ENCODE measurements at regions not wholly inside any gene's neighbourhood (a gene's known extent, or its start where the extent isn't known, plus 50 kb on each side); places are given as distances from the start of the nearest gene placed in this dataset.
A peak's percentile ranks its signal among the peaks of the same experiment; 100 is the strongest.

DNA sequence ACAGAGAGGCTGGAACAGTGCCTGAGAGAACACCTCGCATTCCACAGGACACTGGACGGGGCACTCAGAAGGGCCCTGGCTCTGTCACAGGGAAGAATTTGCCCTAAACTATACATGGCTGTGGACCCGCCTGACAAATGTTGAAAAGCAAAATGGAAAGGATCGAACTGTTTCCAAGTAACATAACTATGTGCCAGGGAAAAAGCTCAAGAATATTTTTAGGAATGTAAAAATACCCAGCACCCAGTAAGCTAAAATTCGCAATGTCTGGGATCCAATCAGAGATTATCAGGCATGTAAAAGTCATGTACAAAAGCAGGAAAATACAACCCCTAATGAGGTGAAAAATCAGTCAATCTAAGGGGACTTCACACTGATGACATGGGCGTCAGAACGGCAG, 215.9 kb downstream of the TTLL2 start:
- Histone ChIP-seq H3K9ac (ENCODE audit: low read depth in 1 of 2, low read length in 2 of 2) (no peak overlapping the region), H3K36me3 (ENCODE audit: control insufficient read depth in 2 of 2, insufficient read depth in 2 of 2, low read length in 2 of 2) (no peaks in the 10 kb centered on the region), H3K4me1 (ENCODE audit: control insufficient read depth in 2 of 2, insufficient read depth in 2 of 2, low read length in 2 of 2) (no peaks in the 10 kb centered on the region), H3K27me3 (ENCODE audit: control insufficient read depth in 2 of 2, insufficient read depth in 2 of 2, low read length in 2 of 2) (no peaks in the 10 kb centered on the region), H3K27ac (ENCODE audit: low read depth in 2 of 2, low read length in 2 of 2) (no peak overlapping the region), H3K4me3 (ENCODE audit: low read length in 2 of 2) (no peak overlapping the region), H3K9me3 (ENCODE audit: control insufficient read depth in 2 of 2, low read length in 2 of 2) (no peaks in the 10 kb centered on the region)

DNA sequence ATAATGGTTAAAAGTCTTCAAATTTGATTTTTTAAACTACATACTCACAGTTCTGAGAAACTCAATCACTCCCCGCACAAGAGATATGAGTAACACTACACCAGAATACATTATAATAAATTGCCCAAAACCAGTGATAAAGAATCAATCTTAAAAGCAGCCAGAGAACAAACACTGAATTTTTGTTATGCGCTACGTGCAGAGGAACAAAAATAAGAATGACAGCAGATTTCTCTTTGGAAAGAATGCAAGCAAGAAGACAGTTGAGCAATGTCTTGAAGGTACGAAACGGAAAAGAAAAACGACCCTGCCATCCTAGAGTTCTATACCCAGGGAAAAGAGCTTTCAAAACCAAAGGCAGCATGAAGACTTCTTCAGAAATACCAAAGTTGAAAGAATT, 216.7 kb downstream of the TTLL2 start:
- no peak overlapping the region for H3K27ac ChIP-seq (ENCODE audit: low read depth in 2 of 2, low read length in 2 of 2)

DNA sequence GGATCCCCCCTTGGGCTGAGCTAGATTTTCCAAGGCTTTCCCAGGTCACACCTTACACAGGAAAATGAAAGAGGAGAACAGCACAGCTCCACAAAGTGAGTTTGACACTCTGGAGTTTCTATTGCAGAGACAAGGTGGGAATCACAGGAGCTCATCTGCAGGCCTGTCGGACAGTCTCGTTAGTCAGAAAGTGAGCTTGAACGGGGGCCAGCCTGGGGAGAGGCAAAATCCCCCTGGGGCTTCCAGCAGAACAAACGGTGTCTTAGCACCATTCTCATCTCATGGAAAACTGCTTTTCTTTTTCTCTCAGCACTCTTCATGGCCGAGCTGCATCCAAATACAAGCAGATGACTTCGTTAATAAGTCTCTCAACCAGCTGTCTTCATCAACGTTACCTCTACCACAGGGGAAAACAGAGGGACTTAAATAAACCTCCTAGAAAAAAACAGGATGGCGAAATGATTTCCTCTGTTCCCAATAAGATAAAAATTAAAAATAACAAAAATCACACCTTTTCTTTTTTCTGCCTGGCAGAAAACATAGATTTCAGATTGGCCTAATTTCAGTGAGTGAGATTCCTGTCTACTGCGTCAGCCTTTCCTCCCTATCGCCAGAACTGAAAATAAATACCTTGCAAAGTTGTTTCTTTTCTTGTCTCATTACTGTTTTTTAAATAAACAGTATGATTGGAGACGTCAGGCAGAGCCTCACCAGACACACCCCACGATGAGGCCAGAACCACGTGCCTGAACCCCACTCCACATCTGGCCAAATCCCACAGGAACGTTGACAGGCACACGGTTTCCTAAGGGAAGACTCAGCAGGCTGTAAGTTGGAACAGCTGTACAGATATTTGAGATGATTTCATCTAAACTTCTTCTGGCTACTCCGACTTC, 219.0 kb downstream of the TTLL2 start:
- no peak overlapping the region for H3K9ac ChIP-seq (ENCODE audit: low read depth in 1 of 2, low read length in 2 of 2)
- H3K9me3 ChIP-seq (ENCODE audit: control insufficient read depth in 2 of 2, low read length in 2 of 2), result no peaks in the 10 kb centered on the region
- no peaks in the 10 kb centered on the region for H3K36me3 ChIP-seq (ENCODE audit: control insufficient read depth in 2 of 2, insufficient read depth in 2 of 2, low read length in 2 of 2)
- no peaks in the 10 kb centered on the region for H3K4me1 ChIP-seq (ENCODE audit: control insufficient read depth in 2 of 2, insufficient read depth in 2 of 2, low read length in 2 of 2)
- H3K4me3 ChIP-seq (ENCODE audit: low read length in 2 of 2), result no peak overlapping the region
- H3K27ac ChIP-seq (ENCODE audit: low read depth in 2 of 2, low read length in 2 of 2), result no peak overlapping the region
- H3K27me3 ChIP-seq (ENCODE audit: control insufficient read depth in 2 of 2, insufficient read depth in 2 of 2, low read length in 2 of 2), result no peaks in the 10 kb centered on the region

More for the DNA sequence above, 216.7 kb downstream of the TTLL2 start:
- Histone ChIP-seq H3K36me3 (ENCODE audit: control insufficient read depth in 2 of 2, insufficient read depth in 2 of 2, low read length in 2 of 2) (no peaks in the 10 kb centered on the region), H3K9ac (ENCODE audit: low read depth in 1 of 2, low read length in 2 of 2) (no peak overlapping the region), H3K27me3 (ENCODE audit: control insufficient read depth in 2 of 2, insufficient read depth in 2 of 2, low read length in 2 of 2) (no peaks in the 10 kb centered on the region), H3K4me1 (ENCODE audit: control insufficient read depth in 2 of 2, insufficient read depth in 2 of 2, low read length in 2 of 2) (no peaks in the 10 kb centered on the region), H3K9me3 (ENCODE audit: control insufficient read depth in 2 of 2, low read length in 2 of 2) (no peaks in the 10 kb centered on the region), H3K4me3 (ENCODE audit: low read length in 2 of 2) (no peak overlapping the region)

DNA sequence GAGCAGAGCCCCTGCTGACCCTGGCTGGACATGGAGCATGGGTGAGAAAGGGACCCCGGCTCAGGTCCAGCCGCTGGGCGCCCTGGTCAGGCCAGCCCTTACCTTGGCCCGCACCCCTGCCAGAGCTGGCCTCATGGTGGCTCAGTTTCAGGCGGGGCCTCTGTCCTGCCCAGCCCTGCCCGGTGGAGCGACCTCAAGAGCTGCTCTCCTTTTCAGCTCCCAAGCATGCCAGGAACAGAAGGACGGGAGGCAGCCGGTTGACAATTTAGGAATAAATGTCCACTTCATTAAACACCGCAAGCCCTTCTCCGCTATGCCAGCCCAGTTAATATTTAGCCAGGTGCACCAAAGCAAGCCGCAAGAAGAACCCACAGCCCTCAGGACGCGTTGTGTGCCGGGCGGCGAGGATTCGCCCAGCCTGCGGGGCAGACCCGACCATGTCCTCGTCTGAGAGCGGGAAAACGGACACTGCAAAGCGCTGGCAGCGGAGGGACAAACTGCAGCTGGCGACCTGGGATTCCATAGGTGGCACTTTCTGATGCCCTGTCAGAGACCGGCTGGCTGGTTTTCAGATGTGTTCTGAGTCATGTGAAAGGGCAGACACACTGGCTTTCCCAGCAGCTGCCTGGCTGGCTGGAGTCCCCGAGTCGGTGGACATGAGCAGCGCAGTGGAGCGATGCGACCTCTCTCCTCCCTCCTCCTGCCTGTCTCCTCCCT, 221.9 kb downstream of the TTLL2 start:
- H3K27me3 ChIP-seq (ENCODE audit: control insufficient read depth in 2 of 2, insufficient read depth in 2 of 2, low read length in 2 of 2), result no peaks in the 10 kb centered on the region
- H3K4me1 ChIP-seq (ENCODE audit: control insufficient read depth in 2 of 2, insufficient read depth in 2 of 2, low read length in 2 of 2), result peaks cover 3 to 6% of the 10 kb centered on the region in 2 donors
- no peaks in the 10 kb centered on the region for H3K36me3 ChIP-seq (ENCODE audit: control insufficient read depth in 2 of 2, insufficient read depth in 2 of 2, low read length in 2 of 2)
- H3K4me3 ChIP-seq (ENCODE audit: low read length in 2 of 2), result no peak overlapping the region
- no peak overlapping the region for H3K27ac ChIP-seq (ENCODE audit: low read depth in 2 of 2, low read length in 2 of 2)
- no peaks in the 10 kb centered on the region for H3K9me3 ChIP-seq (ENCODE audit: control insufficient read depth in 2 of 2, low read length in 2 of 2)
- no peak overlapping the region for H3K9ac ChIP-seq (ENCODE audit: low read depth in 1 of 2, low read length in 2 of 2)

DNA sequence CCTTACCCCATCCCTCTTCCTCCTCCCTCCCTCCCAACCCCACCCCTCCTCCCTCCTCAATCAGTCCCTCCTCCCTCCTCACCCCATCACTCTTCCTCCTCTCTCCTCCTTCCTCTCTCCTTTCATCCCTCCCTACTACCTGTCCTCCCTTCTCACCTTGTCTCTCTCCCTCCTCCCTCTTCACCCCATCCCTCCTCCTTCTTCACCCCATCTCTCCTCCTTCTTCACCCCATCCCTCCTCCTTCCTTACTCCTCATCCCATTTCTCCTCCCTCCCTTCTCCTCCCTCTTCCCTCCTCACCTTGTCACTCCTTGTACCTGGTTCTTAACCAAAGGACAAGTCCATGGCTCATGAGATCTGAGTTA, 222.4 kb downstream of the TTLL2 start:
- Histone ChIP-seq H3K27me3 (ENCODE audit: control insufficient read depth in 2 of 2, insufficient read depth in 2 of 2, low read length in 2 of 2) (no peaks in the 10 kb centered on the region), H3K36me3 (ENCODE audit: control insufficient read depth in 2 of 2, insufficient read depth in 2 of 2, low read length in 2 of 2) (no peaks in the 10 kb centered on the region), H3K9me3 (ENCODE audit: control insufficient read depth in 2 of 2, low read length in 2 of 2) (no peaks in the 10 kb centered on the region), H3K4me3 (ENCODE audit: low read length in 2 of 2) (no peak overlapping the region), H3K27ac (ENCODE audit: low read depth in 2 of 2, low read length in 2 of 2) (no peak overlapping the region), H3K4me1 (ENCODE audit: control insufficient read depth in 2 of 2, insufficient read depth in 2 of 2, low read length in 2 of 2) (peaks cover 3 to 6% of the 10 kb centered on the region in 2 donors), H3K9ac (ENCODE audit: low read depth in 1 of 2, low read length in 2 of 2) (no peak overlapping the region)

DNA sequence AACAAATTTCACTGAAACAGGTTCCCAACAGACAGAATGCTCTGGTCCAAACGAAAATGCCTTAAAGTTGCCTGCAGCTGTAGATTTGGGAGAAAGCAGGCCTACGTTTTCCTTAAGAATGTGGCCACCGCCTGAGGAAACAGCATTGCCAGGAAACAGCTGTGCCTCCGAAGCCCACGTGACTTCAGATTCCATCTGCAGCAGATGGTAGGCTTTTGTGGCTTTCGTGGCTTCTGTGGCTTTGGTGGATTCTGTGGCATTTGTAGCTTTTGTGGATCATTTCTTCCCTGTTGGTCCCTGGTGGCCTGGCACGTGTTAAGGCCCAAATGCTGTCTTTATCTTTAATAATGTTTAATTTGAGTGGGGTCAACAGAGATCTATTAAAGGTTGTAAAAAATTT, 222.9 kb downstream of the TTLL2 start:
- peaks cover 3 to 6% of the 10 kb centered on the region in 2 donors for H3K4me1 ChIP-seq (ENCODE audit: control insufficient read depth in 2 of 2, insufficient read depth in 2 of 2, low read length in 2 of 2)
- no peaks in the 10 kb centered on the region for H3K9me3 ChIP-seq (ENCODE audit: control insufficient read depth in 2 of 2, low read length in 2 of 2)
- H3K4me3 ChIP-seq (ENCODE audit: low read length in 2 of 2), result no peak overlapping the region
- no peak overlapping the region for H3K27ac ChIP-seq (ENCODE audit: low read depth in 2 of 2, low read length in 2 of 2)
- H3K27me3 ChIP-seq (ENCODE audit: control insufficient read depth in 2 of 2, insufficient read depth in 2 of 2, low read length in 2 of 2), result no peaks in the 10 kb centered on the region
- no peak overlapping the region for H3K9ac ChIP-seq (ENCODE audit: low read depth in 1 of 2, low read length in 2 of 2)
- H3K36me3 ChIP-seq (ENCODE audit: control insufficient read depth in 2 of 2, insufficient read depth in 2 of 2, low read length in 2 of 2), result no peaks in the 10 kb centered on the region

DNA sequence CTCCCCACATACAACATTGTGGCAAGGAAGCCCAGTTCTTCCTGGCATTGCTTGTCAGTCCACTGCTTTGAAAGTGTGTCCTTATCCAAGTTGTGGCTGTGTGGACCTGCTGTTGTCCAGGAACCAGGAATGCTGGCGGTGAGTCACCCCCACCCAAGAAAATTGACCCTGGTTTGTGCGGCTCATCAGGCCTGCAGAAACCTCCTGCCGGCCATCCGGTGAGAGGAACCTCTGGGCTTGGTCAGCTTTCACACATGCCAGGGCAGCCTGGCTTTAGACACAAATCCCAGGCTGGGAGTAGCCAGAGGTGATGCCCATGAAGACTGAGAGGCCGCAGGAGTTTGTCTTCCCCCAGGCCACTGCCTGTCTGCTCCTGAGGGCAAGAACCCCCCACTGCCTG, 223.6 kb downstream of the TTLL2 start:
- no peaks in the 10 kb centered on the region for H3K27me3 ChIP-seq (ENCODE audit: control insufficient read depth in 2 of 2, insufficient read depth in 2 of 2, low read length in 2 of 2)
- H3K9me3 ChIP-seq (ENCODE audit: control insufficient read depth in 2 of 2, low read length in 2 of 2), result no peaks in the 10 kb centered on the region
- H3K27ac ChIP-seq (ENCODE audit: low read depth in 2 of 2, low read length in 2 of 2), result no peak overlapping the region
- H3K4me3 ChIP-seq (ENCODE audit: low read length in 2 of 2), result no peak overlapping the region
- H3K9ac ChIP-seq (ENCODE audit: low read depth in 1 of 2, low read length in 2 of 2), result no peak overlapping the region
- H3K4me1 ChIP-seq (ENCODE audit: control insufficient read depth in 2 of 2, insufficient read depth in 2 of 2, low read length in 2 of 2), result peaks cover 3 to 6% of the 10 kb centered on the region in 2 donors
- H3K36me3 ChIP-seq (ENCODE audit: control insufficient read depth in 2 of 2, insufficient read depth in 2 of 2, low read length in 2 of 2), result no peaks in the 10 kb centered on the region

DNA sequence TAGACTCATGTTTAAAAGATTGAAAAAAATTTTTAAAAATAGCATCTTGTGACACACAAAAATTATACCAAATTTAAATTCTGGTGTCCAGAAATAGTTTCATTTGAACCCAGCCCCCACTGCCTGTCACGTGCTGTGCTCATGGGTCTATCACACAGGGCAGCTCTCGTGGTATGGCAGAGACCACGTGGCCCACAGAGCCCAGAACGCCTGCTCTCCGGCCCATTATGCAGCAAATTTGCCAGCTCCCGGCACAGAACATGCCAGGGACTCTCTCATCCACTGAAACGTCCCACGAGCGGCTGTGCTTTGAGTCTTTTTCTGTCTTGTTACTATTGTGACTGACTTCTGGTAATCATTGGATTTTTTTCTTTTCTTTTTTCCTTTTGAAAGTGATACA, 224.3 kb downstream of the TTLL2 start:
- Histone ChIP-seq H3K27me3 (ENCODE audit: control insufficient read depth in 2 of 2, insufficient read depth in 2 of 2, low read length in 2 of 2) (no peaks in the 10 kb centered on the region), H3K27ac (ENCODE audit: low read depth in 2 of 2, low read length in 2 of 2) (no peak overlapping the region), H3K9me3 (ENCODE audit: control insufficient read depth in 2 of 2, low read length in 2 of 2) (no peaks in the 10 kb centered on the region), H3K36me3 (ENCODE audit: control insufficient read depth in 2 of 2, insufficient read depth in 2 of 2, low read length in 2 of 2) (no peaks in the 10 kb centered on the region), H3K9ac (ENCODE audit: low read depth in 1 of 2, low read length in 2 of 2) (no peak overlapping the region), H3K4me3 (ENCODE audit: low read length in 2 of 2) (no peak overlapping the region), H3K4me1 (ENCODE audit: control insufficient read depth in 2 of 2, insufficient read depth in 2 of 2, low read length in 2 of 2) (peaks cover 3 to 6% of the 10 kb centered on the region in 2 donors)

DNA sequence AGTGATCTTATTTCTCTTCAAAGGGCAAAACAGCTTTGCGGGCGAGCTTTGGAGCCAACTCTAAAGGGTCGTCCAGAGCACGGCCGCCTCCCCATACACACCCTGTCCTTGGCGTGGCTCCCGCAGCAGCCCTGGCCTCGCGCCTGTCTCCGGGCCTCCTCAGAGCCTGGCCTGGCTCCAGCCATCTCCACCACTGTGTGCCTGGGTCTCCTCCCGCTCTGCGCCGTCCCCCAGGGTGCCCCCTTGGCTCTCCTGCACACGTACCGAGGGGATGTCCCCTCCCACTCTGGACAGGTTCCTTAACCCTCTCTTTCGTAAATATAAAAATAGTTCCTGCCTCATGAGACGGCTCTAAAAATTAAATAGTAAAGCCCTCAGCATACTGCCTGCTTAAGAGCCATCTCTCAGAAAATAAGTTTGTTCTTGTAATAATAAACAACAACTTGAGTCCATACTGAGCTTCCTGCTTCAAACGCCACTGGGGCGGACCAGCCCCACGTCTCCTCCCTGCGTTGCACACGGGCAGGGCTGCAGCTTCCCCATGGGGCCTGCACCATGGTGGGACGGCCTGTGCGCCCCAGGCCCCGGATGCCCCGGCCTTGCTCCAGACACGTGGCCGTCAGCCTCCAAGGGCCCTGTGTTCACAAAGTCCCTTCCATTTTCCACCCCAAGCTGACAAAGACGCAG, 226.2 kb downstream of the TTLL2 start:
- no peak overlapping the region for H3K4me3 ChIP-seq (ENCODE audit: low read length in 2 of 2)
- H3K36me3 ChIP-seq (ENCODE audit: control insufficient read depth in 2 of 2, insufficient read depth in 2 of 2, low read length in 2 of 2), result no peaks in the 10 kb centered on the region
- no peaks in the 10 kb centered on the region for H3K9me3 ChIP-seq (ENCODE audit: control insufficient read depth in 2 of 2, low read length in 2 of 2)
- no peak overlapping the region for H3K9ac ChIP-seq (ENCODE audit: low read depth in 1 of 2, low read length in 2 of 2)
- H3K4me1 ChIP-seq (ENCODE audit: control insufficient read depth in 2 of 2, insufficient read depth in 2 of 2, low read length in 2 of 2), result peaks cover 3 to 6% of the 10 kb centered on the region in 2 donors
- H3K27ac ChIP-seq (ENCODE audit: low read depth in 2 of 2, low read length in 2 of 2), result peak overlapping the region; percentile 11
- H3K27me3 ChIP-seq (ENCODE audit: control insufficient read depth in 2 of 2, insufficient read depth in 2 of 2, low read length in 2 of 2), result no peaks in the 10 kb centered on the region
